ENCODE measurements at regions not wholly inside any gene's neighbourhood (a gene's known extent, or its start where the extent isn't known, plus 50 kb on each side); places are given as distances from the start of the nearest gene placed in this dataset.

GRCh38 chr9:31112491-31112890 lies 1272.0 kb upstream of the ACO1 start:
- Histone ChIP-seq H3K27ac (no peak overlapping the region), H3K9me3 (no peaks in the 10 kb centered on the region), H3K27me3 (no peaks in the 10 kb centered on the region), H3K36me3 (no peaks in the 10 kb centered on the region), H3K4me3 (no peak overlapping the region), H3K4me1 (no peaks in the 10 kb centered on the region)
- TF ChIP-seq POLR2A (IDR thresholded peaks at IDR 0.05): no peak
- TF ChIP-seq, protein P1, sequence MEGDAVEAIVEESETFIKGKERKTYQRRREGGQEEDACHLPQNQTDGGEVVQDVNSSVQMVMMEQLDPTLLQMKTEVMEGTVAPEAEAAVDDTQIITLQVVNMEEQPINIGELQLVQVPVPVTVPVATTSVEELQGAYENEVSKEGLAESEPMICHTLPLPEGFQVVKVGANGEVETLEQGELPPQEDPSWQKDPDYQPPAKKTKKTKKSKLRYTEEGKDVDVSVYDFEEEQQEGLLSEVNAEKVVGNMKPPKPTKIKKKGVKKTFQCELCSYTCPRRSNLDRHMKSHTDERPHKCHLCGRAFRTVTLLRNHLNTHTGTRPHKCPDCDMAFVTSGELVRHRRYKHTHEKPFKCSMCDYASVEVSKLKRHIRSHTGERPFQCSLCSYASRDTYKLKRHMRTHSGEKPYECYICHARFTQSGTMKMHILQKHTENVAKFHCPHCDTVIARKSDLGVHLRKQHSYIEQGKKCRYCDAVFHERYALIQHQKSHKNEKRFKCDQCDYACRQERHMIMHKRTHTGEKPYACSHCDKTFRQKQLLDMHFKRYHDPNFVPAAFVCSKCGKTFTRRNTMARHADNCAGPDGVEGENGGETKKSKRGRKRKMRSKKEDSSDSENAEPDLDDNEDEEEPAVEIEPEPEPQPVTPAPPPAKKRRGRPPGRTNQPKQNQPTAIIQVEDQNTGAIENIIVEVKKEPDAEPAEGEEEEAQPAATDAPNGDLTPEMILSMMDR (IDR thresholded peaks at IDR 0.05): no peak
- DNase-seq (no peak), ATAC-seq (no peak)
- intact Hi-C loops (cut with DNase I): loop anchor here in 2 of 10 donors (10.0 kb wide), 2 partner anchors 692 to 1142 kb away; no protein-coding TSS in a partner anchor

DNA sequence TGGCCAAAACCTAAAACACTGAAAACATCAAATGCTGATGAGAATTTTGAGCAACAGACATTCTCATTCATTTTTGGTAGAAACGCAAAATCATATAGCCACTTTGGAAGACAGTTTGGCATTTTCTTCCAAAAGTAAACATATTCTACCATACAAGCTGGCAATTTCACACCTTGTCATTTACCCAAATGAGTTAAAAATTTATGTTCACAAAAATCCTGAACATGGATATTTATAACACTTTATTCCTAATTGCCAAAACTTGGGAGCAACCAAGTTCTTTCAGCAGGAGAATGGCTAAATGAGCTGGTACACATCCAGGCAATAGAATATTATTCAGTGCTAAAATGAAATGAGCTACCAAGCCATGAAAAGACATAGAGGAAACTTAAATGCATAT lies 1270.1 kb upstream of the ACO1 start:
- 77 to 96% (median 88%) methylated on average over 1 of the region's 1 CpG for WGBS, 4 donors
- Histone ChIP-seq H3K27ac (no peak overlapping the region), H3K36me3 (no peaks in the 10 kb centered on the region), H3K4me1 (no peaks in the 10 kb centered on the region), H3K27me3 (no peaks in the 10 kb centered on the region), H3K4me3 (no peak overlapping the region), H3K9me3 (no peaks in the 10 kb centered on the region)
- intact Hi-C loops (cut with DNase I): loop anchor here in 2 of 10 donors (10.0 kb wide), 2 partner anchors 690 to 1140 kb away; no protein-coding TSS in a partner anchor
- TF ChIP-seq, protein P1 (IDR thresholded peaks at IDR 0.05): no peak
- TF ChIP-seq POLR2A (IDR thresholded peaks at IDR 0.05): no peak
- DNase-seq: no peak
- no peak for ATAC-seq

DNA sequence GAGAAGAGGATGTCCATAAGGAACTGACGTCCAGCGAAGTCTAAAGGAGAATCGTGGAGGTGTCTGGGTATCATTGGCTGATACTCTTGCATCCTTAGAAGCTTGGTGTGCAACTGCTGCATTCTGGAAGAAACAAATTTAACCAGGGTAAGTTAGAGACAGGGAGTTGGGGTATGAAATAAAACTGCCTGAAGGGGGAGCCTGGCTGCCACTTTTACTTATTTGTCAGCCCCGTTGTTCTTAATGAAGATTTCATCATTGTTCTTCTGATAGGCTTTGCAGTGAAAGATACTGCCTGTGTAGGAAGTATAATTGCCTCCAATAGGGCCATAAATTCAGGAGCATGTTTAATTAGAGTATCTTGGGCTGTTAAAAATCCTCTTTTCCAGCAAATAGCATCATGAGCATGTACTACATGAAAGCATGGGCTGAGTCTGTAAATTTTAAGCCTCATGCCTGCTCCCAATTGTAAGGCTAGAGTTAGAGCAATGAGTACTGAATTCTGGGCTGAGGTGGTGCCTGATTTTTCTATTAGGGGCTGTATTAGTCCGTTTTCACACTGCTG lies 1264.5 kb upstream of the ACO1 start:
- WGBS, 4 donors: 33 to 43% (median 37%) methylated on average over 5 of the region's 5 CpGs
- H3K9me3 ChIP-seq: no peaks in the 10 kb centered on the region
- no peak for ATAC-seq
- no peak for TF ChIP-seq POLR2A (IDR thresholded peaks at IDR 0.05)
- TF ChIP-seq, protein P1 (IDR thresholded peaks at IDR 0.05): peak; percentile 28 to 55 (median 46)
- H3K27ac ChIP-seq: no peak overlapping the region
- H3K4me3 ChIP-seq: no peak overlapping the region
- DNase-seq: no peak
- no peaks in the 10 kb centered on the region for H3K27me3 ChIP-seq
- intact Hi-C loops (cut with DNase I): loop anchor here in 5 of 10 donors (10.0 kb wide), 4 partner anchors 425 to 1135 kb away; no protein-coding TSS in a partner anchor
- H3K36me3 ChIP-seq: no peaks in the 10 kb centered on the region
- H3K4me1 ChIP-seq: no peaks in the 10 kb centered on the region

DNA sequence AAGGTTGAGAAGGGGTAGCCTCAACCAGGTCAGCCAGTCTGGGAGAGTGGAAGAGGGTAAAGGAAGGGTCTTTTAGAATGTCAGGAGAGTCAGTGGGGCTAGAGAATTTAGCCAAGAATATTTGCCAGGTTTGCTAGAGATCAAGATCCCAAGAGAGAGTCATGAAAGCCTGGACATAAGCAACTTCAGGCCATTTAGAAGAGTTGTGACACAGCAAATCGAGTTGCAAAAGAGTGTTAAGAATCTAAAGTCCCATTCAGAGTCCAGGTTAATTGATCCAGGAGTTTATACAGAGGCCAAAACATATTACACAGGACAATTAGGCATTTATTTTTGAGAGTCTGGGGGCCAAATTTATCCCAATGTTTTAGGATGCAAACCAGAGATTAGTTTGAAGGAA lies 1260.1 kb upstream of the ACO1 start:
- no peak overlapping the region for H3K27ac ChIP-seq
- TF ChIP-seq, protein P1 (IDR thresholded peaks at IDR 0.05): no peak
- no peak for TF ChIP-seq POLR2A (IDR thresholded peaks at IDR 0.05)
- no peaks in the 10 kb centered on the region for H3K27me3 ChIP-seq
- DNase-seq: no peak
- peaks cover 0 to 3% (median 0%) of the 10 kb centered on the region in 12 donors for H3K9me3 ChIP-seq
- 36 to 48% (median 37%) methylated on average over 1 of the region's 1 CpG for WGBS, 4 donors
- no peaks in the 10 kb centered on the region for H3K36me3 ChIP-seq
- intact Hi-C loops (cut with DNase I): loop anchor here in 3 of 10 donors (10.0 kb wide), 3 partner anchors 420 to 1130 kb away; no protein-coding TSS in a partner anchor
- ATAC-seq: no peak
- no peaks in the 10 kb centered on the region for H3K4me1 ChIP-seq
- H3K4me3 ChIP-seq: no peak overlapping the region
